NB4 (cell line): ENCODE measurements at regions not wholly inside any gene's neighbourhood (a gene's known extent, or its start where the extent isn't known, plus 50 kb on each side); places are given as distances from the start of the nearest gene placed in this dataset.
"Not testable (repeated sequence)": the region's sequence is repeated elsewhere in the genome, so short reads cannot be mapped to it uniquely, and the experiment has no call there.

ENCODE experiments used
- DNase-seq: peaks from one replicate; pipeline ENCODE4 v3.0.0; 2010; ENCODE audit warnings: low read depth
- H3K4me3 ChIP-seq: one replicate; pipeline ENCODE4 v1.5.1; 2011; ENCODE audit warnings: mild to moderate bottlenecking, low read depth, low read length, moderate library complexity
- CTCF ChIP-seq: IDR thresholded peaks from one replicate; pipeline ENCODE4 v1.5.1; 2012; ENCODE audit warnings: low read depth, low read length
- MAX ChIP-seq: IDR thresholded peaks from 2 replicates; pipeline ENCODE4 v1.6.1; 2011; ENCODE audit warnings: low read depth, low read length
- MYC ChIP-seq: IDR thresholded peaks from 2 replicates; pipeline ENCODE4 v1.6.1; 2011; ENCODE audit warnings: low read depth, low read length
- POLR2A ChIP-seq: IDR thresholded peaks from 2 replicates; pipeline ENCODE4 v1.6.1; 2011; ENCODE audit warnings: mild to moderate bottlenecking; ENCODE audit not compliant: insufficient read length; ENCODE audit errors: extremely low read depth

GRCh38 chr10:16195894-16196293 lies 240.9 kb upstream of the PTER start:
- DNase-seq: no peak
- TF ChIP-seq CTCF (no peak), MYC (no peak)
- H3K4me3 ChIP-seq: no peak overlapping the region

GRCh38 chr10:16199216-16199615 lies 237.6 kb upstream of the PTER start:
- TF ChIP-seq MAX: no peak
- TF ChIP-seq MYC: no peak
- no peak for TF ChIP-seq CTCF
- no peak for TF ChIP-seq POLR2A
- H3K4me3 ChIP-seq: no peak overlapping the region
- no peak for DNase-seq

GRCh38 chr10:16223618-16224017 lies 213.2 kb upstream of the PTER start:
- H3K4me3 ChIP-seq, DNase-seq: not testable (repeated sequence)

- TF ChIP-seq MAX: no peak
- no peak for TF ChIP-seq POLR2A
- no peak for TF ChIP-seq MYC
- no peak for TF ChIP-seq CTCF
- H3K4me3 ChIP-seq: no peak overlapping the region
- DNase-seq: no peak
Measured at GRCh38 chr10:16227674-16228073, 209.1 kb upstream of the PTER start.

GRCh38 chr10:16231176-16231575 lies 205.6 kb upstream of the PTER start:
- no peak for DNase-seq

GRCh38 chr10:16231734-16232435 lies 204.9 kb upstream of the PTER start:
- no peak overlapping the region for H3K4me3 ChIP-seq
- DNase-seq: no peak
- no peak for TF ChIP-seq POLR2A
- TF ChIP-seq MAX: no peak

More at GRCh38 chr10:16231176-16231575, 205.6 kb upstream of the PTER start:
- TF ChIP-seq MAX (no peak), MYC (no peak), CTCF (no peak)
- H3K4me3 ChIP-seq: no peak overlapping the region

- no peak for TF ChIP-seq MAX
- no peak for TF ChIP-seq POLR2A
- no peak for TF ChIP-seq CTCF
- TF ChIP-seq MYC: no peak
Measured at GRCh38 chr10:16232441-16232840, 204.4 kb upstream of the PTER start.

More at GRCh38 chr10:16232441-16232840, 204.4 kb upstream of the PTER start:
- DNase-seq: no peak
- no peak overlapping the region for H3K4me3 ChIP-seq
